ENCODE measurements at regions not wholly inside any gene's neighbourhood (a gene's known extent, or its start where the extent isn't known, plus 50 kb on each side); places are given as distances from the start of the nearest gene placed in this dataset.
"Not testable (repeated sequence)": the region's sequence is repeated elsewhere in the genome, so short reads cannot be mapped to it uniquely, and the experiment has no call there.

DNA sequence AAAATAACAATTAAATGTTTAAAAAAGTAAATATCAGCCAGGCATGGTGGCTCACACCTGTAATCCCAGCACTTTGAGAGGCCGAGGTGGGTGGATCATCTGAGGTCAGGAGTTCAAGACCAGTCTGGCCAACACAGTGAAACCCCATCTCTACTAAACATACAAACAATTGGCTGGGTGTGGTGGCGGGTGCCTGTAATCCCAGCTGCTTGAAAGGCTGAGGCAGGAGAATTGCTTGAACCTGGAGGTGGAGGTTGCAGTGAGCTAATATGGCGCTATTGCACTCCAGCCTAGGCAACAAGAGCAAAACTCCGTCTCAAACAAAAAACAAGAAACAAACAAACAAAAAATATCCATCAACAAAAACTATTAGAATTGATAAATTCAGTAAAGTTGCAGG lies 77.5 kb downstream of the SNX5 start:
- not testable (repeated sequence) for DNase-seq (ENCODE audit: low spot score)

DNA sequence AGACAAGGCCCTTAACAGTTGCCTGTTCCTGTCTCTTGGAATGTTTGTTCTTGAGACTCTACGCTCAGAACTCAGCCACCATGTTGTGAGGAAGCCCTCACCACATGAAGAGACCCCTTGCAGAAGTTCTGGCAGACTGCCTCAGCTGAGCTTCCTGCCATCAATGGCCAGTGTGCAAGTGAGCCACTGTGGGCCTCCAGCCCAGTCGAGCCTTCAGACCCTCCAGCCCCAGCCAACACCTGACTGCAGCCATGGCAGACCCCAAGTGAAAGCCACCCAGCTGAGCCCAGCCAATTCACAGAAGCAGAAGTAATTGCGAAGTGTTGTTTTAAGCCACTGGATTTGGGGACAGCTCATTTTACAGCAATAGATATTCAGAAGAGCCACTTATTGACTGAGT lies 78.3 kb downstream of the SNX5 start:
- DNase-seq (ENCODE audit: low spot score): no peak

DNA sequence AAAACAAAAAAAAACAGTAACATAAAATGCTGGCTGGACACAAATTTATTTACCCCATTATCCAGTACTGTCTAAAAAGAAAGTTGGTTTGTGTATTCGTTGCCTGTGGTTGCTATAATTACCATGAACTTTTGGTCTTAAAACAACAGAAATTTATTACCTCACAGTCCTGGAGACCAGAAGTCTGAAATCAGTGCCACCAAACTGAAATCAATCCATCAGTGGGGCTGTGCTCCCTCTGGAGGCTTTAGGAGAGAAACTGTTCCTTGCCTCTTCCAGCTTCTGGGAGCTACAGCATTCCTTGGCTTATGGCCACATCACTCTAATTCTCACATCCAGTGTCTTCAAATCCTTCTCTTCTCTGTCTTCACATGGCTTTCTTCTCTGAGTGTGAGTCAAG lies 79.4 kb downstream of the SNX5 start:
- DNase-seq (ENCODE audit: low spot score): no peak

DNA sequence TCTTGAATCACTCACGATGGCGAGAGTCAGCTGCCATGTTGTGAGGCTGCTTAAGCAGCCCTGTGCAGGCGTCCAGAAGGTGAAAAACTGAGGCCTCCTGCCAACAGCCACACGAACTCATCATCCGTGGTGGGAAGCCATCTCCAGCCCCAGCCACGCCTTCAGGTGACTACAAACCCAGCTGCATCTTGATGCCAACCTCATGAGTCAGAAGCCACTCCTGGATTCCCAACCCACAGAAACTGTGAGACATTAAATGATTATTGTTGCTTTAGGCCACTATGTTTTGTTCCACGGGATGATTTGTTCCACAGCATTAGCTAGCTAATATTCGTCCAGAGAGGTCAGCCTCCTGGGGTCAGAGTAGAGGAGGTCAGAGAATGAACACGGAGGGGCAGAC lies 80.5 kb downstream of the SNX5 start:
- no peak for DNase-seq (ENCODE audit: low spot score)

DNA sequence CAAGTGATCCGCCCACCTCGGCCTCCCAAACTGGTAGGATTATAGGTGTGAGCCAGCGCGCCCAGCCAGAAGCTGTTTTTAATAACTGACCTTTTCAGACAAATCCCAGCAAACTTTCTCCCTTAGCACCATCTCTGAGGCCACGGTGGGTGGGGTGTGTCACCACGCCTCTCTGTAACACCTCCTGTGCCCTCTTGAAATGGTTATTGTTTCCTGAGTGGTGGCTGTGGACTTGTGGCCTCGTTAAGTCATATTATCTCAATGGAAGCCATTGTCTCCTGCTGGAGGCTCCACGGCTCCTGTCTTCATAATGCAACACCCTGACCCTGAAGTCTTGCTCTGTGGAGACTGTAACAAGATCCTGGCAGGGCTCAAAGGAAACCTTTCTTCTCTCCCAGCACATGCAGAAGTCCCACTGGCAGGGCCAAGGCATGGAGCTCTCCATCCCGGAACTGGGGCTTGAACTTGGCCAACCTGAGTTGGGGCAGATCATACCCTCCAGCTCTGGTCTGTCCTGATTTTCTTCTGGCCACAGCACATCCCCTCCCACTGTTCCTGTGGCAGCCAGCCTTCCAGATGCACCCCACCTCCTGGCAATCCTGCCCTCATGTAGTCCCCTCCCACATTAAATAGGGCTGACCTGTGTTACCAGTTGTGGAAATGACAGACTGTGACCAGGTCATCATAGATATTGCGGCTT lies 81.1 kb downstream of the SNX5 start:
- no peak for DNase-seq (ENCODE audit: low spot score)

DNA sequence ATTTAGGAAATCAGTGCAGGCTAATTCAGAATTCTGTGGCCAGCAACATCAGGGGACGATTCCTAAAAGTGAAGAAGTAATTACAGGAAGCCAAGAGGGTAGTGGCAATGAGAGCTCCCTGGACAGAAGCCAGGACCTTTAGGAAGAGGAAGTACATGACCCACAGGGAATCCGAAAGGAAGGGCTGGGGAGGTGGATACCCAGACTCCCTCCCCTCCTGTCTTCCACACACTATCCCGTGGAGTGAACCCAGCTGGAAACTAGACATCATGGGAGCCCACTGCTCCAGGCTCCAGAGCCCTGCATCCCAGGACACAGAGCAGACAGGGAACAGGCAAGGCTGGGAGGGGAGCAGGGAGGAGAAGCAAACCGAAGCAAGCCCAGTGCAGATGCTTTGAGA lies 83.0 kb downstream of the SNX5 start:
- DNase-seq (ENCODE audit: low spot score): no peak

DNA sequence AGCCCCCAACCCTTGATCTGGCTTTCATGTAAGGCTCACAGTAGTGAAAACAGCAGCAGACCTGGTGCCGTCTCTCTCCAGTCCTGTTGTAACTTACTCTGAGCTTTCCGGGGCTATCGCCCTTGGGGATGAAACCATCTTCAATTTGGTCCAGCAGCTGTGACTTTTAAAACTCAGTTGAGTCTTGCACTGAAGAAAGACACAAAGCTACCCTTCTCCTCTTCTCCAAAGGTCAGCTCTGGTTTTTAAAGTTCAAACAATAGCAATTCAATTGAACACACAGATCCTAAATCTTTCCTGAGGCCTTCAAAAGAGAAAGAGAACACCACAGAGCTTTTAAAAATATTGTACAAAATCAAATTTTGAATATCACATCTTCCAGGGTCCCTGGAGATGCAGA lies 83.5 kb downstream of the SNX5 start:
- no peak for DNase-seq (ENCODE audit: low spot score)

DNA sequence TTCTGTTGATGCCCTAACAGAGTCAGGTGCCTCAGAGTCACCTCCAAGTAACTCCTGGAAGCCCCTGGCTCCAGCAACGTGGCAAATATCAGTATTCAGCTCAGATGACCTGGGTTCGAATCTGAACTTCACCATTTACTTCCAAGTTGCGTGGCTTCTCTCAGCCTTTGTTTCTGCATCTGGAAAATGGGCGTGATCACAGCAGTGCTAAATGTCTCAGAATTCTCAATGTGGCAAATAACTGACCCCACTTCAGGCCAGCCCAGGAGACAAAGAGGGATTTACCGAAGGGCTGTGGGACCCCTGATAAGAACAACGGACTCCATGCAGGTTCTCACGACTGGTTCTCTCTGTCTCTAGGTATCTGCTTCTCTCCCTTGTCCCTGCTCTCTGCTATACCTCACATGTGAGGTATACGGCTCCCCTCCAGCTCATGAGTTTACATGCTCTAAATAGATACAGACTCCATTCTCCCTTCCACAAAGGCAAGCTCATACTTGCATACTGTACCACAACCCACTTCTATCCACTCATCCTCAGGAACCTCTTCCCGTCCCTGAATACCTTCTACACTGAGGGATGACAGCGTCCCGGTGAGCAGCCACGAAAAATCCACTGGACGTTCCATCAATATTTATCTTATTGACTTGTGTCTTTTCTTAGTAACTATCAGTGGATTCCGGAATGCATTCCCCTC lies 84.1 kb downstream of the SNX5 start:
- no peak for DNase-seq (ENCODE audit: low spot score)

DNA sequence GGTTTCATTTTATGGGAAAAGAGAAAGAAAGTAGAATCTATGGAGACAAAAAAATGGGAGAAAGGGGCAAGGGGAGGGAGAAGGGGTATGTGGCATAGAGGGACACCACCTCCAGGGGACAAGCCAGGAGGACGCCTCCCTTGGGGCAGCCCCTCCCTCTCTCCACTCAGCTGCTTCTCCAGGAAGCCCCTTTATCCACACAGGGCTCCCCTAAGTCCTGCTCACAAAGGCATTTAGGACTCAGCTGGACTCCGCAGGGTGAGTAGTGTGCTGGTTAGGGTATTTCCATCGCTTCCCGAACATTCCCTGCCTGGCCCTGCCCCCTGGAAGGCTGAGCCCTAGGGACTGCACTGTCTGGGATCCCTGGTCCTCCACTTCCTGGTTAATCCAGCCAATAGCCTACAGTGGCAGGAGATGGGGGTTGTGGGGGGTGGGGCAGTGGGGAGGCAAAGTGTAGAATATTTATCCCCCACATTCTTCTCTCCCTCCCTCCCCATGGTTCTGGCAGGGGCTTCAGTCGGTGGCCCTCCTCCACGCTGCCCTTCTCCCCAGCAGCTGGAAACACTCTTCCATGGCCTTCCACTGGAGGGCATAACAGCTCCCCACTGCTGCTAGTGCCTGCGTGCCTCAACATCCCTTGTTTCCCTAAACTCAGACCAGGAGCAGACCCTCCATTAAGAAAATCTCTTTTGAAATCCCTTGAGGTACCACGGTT lies 84.8 kb downstream of the SNX5 start:
- no peak for DNase-seq (ENCODE audit: low spot score)

DNA sequence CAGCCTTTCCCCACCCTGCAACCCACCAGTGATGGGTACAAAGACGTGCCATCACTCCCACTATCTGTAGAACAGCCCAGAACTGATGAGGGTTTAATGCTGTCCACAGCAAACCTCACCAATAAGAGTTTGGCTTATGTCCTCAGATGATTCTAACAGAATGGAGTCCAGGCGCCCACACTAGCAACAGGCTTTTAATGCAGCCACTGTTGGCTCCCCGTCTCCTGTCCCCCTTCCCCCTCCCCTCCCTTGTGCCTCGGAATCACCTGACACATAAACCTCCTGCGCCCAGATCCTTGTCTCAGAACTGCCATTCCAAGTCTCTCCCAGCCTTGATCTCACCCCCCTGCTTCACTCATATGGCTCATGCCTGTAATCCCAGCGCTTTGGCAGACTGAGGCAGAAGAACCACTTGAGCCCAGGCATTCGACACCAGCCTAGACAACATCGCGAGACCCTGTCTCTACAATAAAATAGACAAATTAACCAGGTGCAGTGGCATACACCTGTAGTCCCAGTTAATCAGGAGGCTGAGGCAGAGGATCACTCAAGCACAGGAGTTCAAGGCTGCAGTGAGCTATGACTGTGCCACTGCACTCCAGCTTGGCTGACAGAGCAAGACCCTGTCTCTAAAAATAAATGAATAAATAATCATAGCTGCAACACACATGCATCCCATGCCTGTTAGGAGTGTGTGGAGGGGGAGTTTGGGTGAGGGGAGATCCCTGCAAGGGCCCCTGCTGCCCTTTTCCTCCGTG lies 85.6 kb downstream of the SNX5 start:
- no peak for DNase-seq (ENCODE audit: low spot score)

DNA sequence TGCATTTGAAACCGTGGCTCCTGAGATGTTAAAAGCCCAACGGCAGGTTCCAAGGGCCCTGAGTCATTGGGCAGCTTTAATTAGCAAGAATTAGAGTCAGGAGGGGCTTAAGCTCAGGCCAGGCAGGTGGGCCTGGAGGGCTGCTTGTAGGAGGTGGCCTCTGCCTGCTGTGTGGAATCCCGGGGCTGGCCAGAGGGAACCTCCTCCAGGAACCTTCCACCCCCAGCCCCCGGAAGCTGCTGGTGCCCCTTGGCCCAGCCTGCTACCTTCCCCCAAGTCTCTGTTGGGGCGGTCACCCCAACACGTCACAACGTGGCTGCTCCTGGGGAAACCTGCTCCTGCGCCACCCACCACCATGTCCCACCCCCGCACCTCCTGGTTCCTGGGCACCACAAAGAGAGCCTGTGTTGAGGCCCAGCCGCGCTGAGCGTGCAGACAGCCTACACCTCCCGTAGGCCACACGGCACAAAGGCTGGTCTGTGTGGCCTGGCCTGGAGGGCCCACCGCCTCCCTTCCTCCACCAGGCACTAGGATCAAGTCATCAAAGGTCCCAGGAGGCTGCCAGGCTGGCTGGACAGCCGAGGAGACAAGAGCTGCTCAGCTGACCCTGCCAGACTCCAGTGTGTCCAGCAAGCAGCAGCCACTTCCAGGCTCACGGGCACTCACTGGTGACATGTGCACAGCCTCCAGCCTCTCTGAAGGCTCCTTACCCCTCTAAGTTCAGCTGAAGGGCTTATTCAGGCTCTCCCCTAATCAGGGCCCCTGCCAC lies 86.3 kb downstream of the SNX5 start:
- DNase-seq (ENCODE audit: low spot score): no peak

DNA sequence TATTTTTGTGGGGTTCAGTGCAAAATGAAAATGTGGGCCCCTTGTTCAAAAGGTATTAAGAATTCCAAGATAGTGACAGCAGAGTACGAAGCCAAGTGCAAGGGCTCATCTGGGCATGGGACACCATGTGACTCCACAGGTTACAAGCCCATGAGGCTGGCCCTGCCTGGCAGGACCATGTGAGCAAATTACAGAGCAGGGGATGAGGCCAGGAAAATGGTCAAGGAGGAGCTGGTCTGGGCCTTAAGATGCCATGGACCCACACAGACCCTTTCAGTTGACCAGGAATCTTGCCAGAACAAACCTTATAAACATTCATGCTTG lies 86.9 kb downstream of the SNX5 start:
- DNase-seq (ENCODE audit: low spot score): no peak

DNA sequence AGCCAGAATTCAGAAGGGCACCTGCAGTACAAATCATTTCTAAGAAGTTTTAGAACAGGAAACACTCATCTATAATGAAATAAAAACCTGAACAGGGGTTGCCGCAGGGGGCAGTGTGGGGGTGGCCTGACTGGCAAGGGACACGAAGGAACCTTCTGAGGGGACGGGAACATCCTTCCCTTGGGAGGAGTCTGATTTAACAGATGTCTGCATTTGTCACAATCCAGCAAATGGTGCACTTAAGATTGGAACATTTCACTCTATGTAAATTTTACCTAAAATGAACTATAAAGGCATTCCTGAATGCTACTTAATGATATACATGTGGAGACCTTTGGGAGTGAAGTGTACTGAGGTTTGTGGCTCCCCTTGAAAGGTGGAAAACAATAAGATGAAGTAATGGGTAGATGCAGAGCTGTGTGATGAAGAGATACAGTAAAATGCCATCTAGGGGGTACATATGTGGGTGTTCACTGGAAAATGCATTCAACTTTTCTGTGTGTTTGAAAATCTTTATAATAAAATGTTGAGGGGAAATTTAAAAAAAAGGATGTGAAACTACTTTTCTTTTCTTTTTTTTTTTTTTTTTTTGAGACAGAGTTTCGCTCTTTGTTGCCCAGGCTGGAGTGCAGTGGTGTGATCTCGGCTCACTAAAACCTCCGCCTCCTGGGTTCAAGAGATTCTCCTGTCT lies 89.5 kb downstream of the SNX5 start:
- peak; percentile 49 for DNase-seq (ENCODE audit: low spot score)

DNA sequence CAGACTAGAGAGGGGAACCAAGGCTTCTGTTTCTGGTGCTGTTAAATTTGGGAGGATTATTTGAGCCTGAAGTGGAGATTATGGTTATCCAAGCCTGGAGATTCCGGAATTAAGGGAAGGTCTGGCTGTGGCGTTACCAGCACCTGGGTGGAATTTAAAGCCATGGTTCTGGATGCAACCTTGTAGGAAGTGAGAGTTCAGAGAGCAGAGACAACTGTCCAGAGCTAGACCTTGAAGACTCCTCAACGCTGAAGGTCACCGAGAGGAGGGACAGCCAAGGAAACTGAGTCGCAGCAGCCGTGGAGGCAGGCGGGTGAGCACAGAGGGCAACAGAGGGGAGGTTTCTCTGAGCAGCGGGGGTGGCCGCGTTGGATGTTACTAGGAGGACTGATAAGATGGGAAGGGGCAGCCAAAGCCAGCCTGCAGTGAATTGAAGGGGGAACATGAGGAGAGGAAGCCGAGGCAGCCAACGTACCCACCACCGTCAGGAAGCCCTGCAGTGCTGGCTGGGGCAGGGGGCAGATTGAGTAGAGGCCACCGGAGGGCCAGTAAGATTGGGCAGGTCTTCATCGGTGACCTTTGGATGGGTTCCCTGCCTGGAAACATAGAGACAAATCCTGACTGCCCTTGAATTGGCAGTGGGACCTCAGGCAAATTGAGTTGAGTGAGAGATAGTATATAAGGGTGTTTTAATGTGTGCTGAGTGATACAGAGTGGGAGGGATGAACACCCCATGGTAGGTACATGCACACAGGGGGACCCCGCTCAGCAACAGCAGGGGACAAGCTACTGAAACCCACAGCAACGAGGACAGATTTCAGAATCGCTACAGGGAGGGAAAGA lies 90.3 kb downstream of the SNX5 start:
- no peak for DNase-seq (ENCODE audit: low spot score)

DNA sequence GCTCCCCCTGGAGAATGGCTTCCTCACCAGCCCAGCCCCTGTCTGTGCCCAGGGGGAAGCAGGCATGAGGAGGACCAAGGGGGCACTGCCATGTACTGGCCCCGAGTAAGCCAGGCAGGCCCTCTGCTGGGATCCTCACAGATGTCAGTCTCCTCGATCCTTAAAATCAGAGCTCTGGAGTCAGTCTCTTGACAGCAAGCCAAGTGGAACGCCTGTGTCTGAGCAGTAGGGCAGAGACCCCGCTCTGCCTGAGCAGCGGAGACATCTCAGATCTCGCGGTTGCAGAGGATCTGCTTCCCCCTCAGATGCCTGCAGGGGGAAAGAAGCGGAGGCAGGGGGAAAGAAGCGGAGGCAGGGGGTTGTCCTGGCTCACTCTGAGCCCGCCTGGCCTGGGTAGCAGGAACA lies 92.6 kb downstream of the SNX5 start:
- DNase-seq (ENCODE audit: low spot score): no peak

DNA sequence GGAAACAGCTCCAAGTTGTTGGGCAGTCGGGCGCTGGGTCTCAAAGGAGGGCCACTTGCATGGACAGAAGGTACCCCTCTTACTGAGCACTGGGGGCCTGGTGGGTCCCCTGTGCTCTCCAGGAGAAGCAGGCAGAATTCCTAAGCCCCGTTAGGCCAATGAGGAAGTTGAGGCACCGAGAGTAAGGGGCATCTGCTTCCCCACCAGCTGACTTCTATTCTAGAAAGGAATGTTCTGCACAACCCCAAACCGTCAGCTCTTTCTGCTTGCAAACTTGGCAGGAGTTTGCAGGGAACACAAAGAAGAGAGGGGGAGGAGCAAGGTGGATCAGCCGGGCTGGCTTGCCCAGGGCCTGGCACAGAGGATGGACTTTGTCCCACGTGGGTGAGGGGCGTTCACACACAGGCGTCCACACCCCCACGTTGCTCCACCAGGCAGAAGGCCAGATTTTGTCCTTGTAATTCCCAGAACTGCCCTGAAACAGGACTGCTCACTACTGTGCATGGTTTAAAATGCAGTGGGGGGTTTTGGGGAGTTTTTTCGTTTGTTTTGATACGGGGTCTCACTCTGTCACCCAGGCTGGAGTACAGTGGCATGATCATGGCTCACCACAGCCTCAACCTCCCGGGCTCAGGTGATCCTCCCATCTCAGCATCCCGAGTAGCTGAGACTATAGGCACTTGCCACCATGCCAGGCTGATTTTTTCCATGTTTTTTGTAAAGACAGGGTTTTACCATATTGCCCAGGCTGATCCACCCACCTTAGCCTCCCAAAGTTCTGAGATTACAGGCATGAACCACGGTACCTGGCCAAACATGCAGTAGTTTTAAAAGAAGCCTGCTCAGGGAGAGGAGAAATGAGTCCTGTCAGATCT lies 93.3 kb downstream of the SNX5 start:
- DNase-seq (ENCODE audit: low spot score): no peak

DNA sequence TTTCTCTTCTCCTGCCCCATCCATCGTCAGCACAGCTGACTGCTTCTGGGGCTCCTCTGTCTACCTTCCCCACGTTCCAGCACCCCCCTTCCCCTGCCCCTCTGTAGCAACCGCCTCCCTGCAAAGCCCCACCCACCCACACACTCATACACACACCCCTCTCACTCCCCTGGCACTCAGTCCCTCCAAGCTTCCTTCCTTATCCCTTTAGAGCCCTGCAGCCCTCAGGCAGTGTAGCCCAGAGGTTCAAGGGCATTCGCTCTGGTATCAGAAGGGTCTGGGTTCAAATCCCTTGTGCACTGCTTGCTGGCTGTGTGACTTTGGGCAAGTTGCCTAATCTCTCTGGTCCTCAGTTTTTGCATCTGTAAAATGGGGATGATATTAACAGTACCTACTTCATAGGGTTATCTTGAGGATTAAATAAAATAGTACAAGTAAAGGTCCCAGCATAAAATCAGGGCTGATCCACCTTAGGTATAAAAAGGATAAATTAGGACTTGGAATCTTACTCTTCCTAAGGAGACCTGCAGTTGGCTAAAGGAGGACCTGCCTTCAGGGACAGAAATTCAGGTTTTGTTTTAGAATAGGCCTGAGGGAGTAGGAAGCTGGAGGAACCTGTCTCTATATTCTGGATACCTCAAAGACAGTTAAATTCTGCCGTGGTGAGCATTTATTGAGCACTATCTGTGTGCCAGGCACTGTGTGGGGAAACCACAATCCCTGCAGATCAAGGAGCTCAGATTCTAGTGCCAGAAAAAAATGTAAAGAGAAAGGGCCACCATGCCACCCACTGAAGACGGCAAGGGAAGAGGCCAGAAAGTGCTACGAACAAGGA lies 94.1 kb downstream of the SNX5 start:
- DNase-seq (ENCODE audit: low spot score): no peak
